Sigmoid colon (tissue), 4 donors: ENCODE measurements at regions not wholly inside any gene's neighbourhood (a gene's known extent, or its start where the extent isn't known, plus 50 kb on each side); places are given as distances from the start of the nearest gene placed in this dataset.

Experiments used
- CTCF ChIP-seq, 4 experiments: fragments of 450-650 bp in 3 of 4; fragments of 200-600 bp in 1 of 4; IDR thresholded peaks; one replicate each; pipeline ENCODE4 v1.5.1; 2016 to 2019; ENCODE audit warnings: antibody characterized with exemption in 4 of 4, mild to moderate bottlenecking in 3 of 4, moderate library complexity in 2 of 4
- EP300 ChIP-seq, 4 donors: sonication (generic); formaldehyde crosslinking; IDR thresholded peaks; one replicate each; pipeline ENCODE4 v1.6.1; 2017; ENCODE audit warnings: antibody characterized with exemption in 4 of 4
- POLR2A ChIP-seq, 2 donors: fragments of 450-650 bp; IDR thresholded peaks; one replicate each; pipeline ENCODE4 v1.6.1; 2016; ENCODE audit warnings: antibody characterized with exemption in 2 of 2, mild to moderate bottlenecking in 2 of 2, moderate library complexity in 2 of 2
- POLR2AphosphoS5 ChIP-seq, 4 donors: sonication (generic); formaldehyde crosslinking; IDR thresholded peaks; one replicate each; pipeline ENCODE4 v1.6.1; 2017; ENCODE audit warnings: antibody characterized with exemption in 4 of 4

GRCh38 chr3:89692601-89693000 lies 585.2 kb downstream of the EPHA3 start:
- TF ChIP-seq POLR2AphosphoS5 (IDR thresholded peaks at IDR 0.05) (no peak), CTCF (IDR thresholded peaks at IDR 0.05) (no peak), EP300 (IDR thresholded peaks at IDR 0.05) (no peak), POLR2A (IDR thresholded peaks at IDR 0.05) (no peak)
